HEK293 (cell line): ENCODE measurements at regions not wholly inside any gene's neighbourhood (a gene's known extent, or its start where the extent isn't known, plus 50 kb on each side); places are given as distances from the start of the nearest gene placed in this dataset.

Source experiments
- CTCF ChIA-PET: fragments of 350-600 bp; formaldehyde crosslinking; extraction: SDS; loops from one replicate; lab custom pipeline; 2021; ENCODE audit warnings: antibody characterized with exemption; lab: Yijun Ruan, JAX
- POLR2A ChIA-PET: fragments of 300-600 bp; formaldehyde crosslinking; extraction: SDS; loops from one replicate; lab custom pipeline; 2020; ENCODE audit warnings: antibody characterized with exemption, inconsistent platforms; lab: Yijun Ruan, JAX
- H3K27ac ChIP-seq: fragments of 200-500 bp; sonication (Bioruptor generic); 2 replicates; pipeline ENCODE4 v1.5.1; 2014; ENCODE audit warnings: low read depth, low read length, control low read depth, inconsistent platforms; ENCODE audit errors: extremely low read depth
- H3K36me3 ChIP-seq, 2 experiments: fragments of 200-500 bp in 1 of 2; sonication (Bioruptor generic) in 1 of 2; 1 replicate in 1 of 2; 2 replicates in 1 of 2; pipeline ENCODE4 v1.5.1; 2014 to 2017; ENCODE audit warnings: inconsistent platforms in 2 of 2, low read length in 2 of 2; ENCODE audit not compliant: control insufficient read depth in 2 of 2, insufficient read depth in 1 of 2
- H3K4me1 ChIP-seq: fragments of 200-500 bp; sonication (Bioruptor generic); 2 replicates; pipeline ENCODE4 v1.5.1; 2014; ENCODE audit warnings: mild to moderate bottlenecking, low read length, inconsistent platforms; ENCODE audit not compliant: control insufficient read depth, insufficient read depth
- H3K4me3 ChIP-seq: 2 replicates; pipeline ENCODE4 v1.5.1; 2011; ENCODE audit warnings: low read depth, mild to moderate bottlenecking, control low read depth, low read length, moderate library complexity
- H3K9me3 ChIP-seq: fragments of 200-500 bp; sonication (Bioruptor generic); 2 replicates; pipeline ENCODE4 v1.5.1; 2014; ENCODE audit warnings: low read depth, low read length, inconsistent platforms; ENCODE audit not compliant: control insufficient read depth, insufficient read depth
- GFI1B ChIP-seq: fragments of 450-650 bp; formaldehyde crosslinking; IDR thresholded peaks from 2 replicates; pipeline ENCODE4 v1.5.1; 2016; ENCODE audit warnings: missing biosample characterization, missing genetic modification characterization
- PRDM1 ChIP-seq: fragments of 450-650 bp; formaldehyde crosslinking; IDR thresholded peaks from 2 replicates; pipeline ENCODE4; 2016; ENCODE audit warnings: missing biosample characterization, missing genetic modification characterization
- SCRT2 ChIP-seq: fragments of 450-650 bp; formaldehyde crosslinking; IDR thresholded peaks from 2 replicates; pipeline ENCODE4 v1.5.1; 2016; ENCODE audit warnings: missing biosample characterization, missing genetic modification characterization
- ZBTB17 ChIP-seq: fragments of 450-650 bp; formaldehyde crosslinking; IDR thresholded peaks from 2 replicates; pipeline ENCODE4 v1.5.1; 2016; ENCODE audit warnings: missing biosample characterization, missing genetic modification characterization
- ZBTB6 ChIP-seq: fragments of 450-650 bp; formaldehyde crosslinking; IDR thresholded peaks from 2 replicates; pipeline ENCODE4 v1.5.1; 2017; ENCODE audit warnings: missing biosample characterization, missing genetic modification characterization
- ZNF10 ChIP-seq: fragments of 450-650 bp; formaldehyde crosslinking; IDR thresholded peaks from 2 replicates; pipeline ENCODE4 v1.5.1; 2017; ENCODE audit warnings: missing biosample characterization, missing genetic modification characterization
- ZNF157 ChIP-seq: fragments of 450-650 bp; formaldehyde crosslinking; IDR thresholded peaks from 2 replicates; pipeline ENCODE4 v1.5.1; 2016; ENCODE audit warnings: missing biosample characterization, missing genetic modification characterization
- ZNF23 ChIP-seq: fragments of 450-650 bp; formaldehyde crosslinking; IDR thresholded peaks from 2 replicates; pipeline ENCODE4 v1.5.1; 2016; ENCODE audit warnings: missing biosample characterization, missing genetic modification characterization, borderline replicate concordance
- ZNF292 ChIP-seq: fragments of 450-650 bp; formaldehyde crosslinking; IDR thresholded peaks from 2 replicates; pipeline ENCODE4 v1.5.1; 2016; ENCODE audit warnings: low read depth, missing biosample characterization, missing genetic modification characterization, borderline replicate concordance
- ZNF404 ChIP-seq: fragments of 450-650 bp; formaldehyde crosslinking; IDR thresholded peaks from 2 replicates; pipeline ENCODE4 v1.5.1; 2017; ENCODE audit warnings: missing biosample characterization, missing genetic modification characterization
- ZNF416 ChIP-seq: fragments of 450-650 bp; formaldehyde crosslinking; IDR thresholded peaks from 2 replicates; pipeline ENCODE4 v1.5.1; 2016; ENCODE audit warnings: missing biosample characterization, missing genetic modification characterization
- ZNF423 ChIP-seq: fragments of 450-650 bp; formaldehyde crosslinking; IDR thresholded peaks from 2 replicates; pipeline ENCODE4 v1.5.1; 2016; ENCODE audit warnings: missing biosample characterization, missing genetic modification characterization
- ZNF530 ChIP-seq: fragments of 450-650 bp; formaldehyde crosslinking; IDR thresholded peaks from 2 replicates; pipeline ENCODE4 v1.5.1; 2016; ENCODE audit warnings: low read depth, missing biosample characterization, missing genetic modification characterization
- ZNF548 ChIP-seq: fragments of 450-650 bp; formaldehyde crosslinking; IDR thresholded peaks from 2 replicates; pipeline ENCODE4 v1.5.1; 2016; ENCODE audit warnings: missing biosample characterization, missing genetic modification characterization
- ZNF571 ChIP-seq: fragments of 450-650 bp; formaldehyde crosslinking; IDR thresholded peaks from 2 replicates; pipeline ENCODE4 v1.5.0; 2017; ENCODE audit warnings: missing biosample characterization, missing genetic modification characterization
- ZNF785 ChIP-seq: fragments of 450-650 bp; formaldehyde crosslinking; IDR thresholded peaks from 2 replicates; pipeline ENCODE4 v1.5.1; 2016; ENCODE audit warnings: missing biosample characterization, missing genetic modification characterization
- ZNF792 ChIP-seq: fragments of 450-650 bp; formaldehyde crosslinking; IDR thresholded peaks from 2 replicates; pipeline ENCODE4 v1.5.1; 2016; ENCODE audit warnings: missing biosample characterization, missing genetic modification characterization
- ZNF830 ChIP-seq: fragments of 450-650 bp; IDR thresholded peaks from 2 replicates; pipeline ENCODE4 v1.5.0; 2018; ENCODE audit warnings: missing biosample characterization, missing genetic modification characterization, low read depth, mild to moderate bottlenecking, moderate library complexity
- TF ChIP-seq, protein P1 (sequence below): fragments of 450-650 bp; formaldehyde crosslinking; IDR thresholded peaks from 2 replicates; pipeline ENCODE4 v1.5.1; 2016; ENCODE audit warnings: missing biosample characterization, missing genetic modification characterization
- TF ChIP-seq, protein P2 (sequence below): fragments of 450-650 bp; formaldehyde crosslinking; IDR thresholded peaks from 2 replicates; pipeline ENCODE4 v1.5.1; 2017; ENCODE audit warnings: missing biosample characterization, missing genetic modification characterization

- no peak for TF ChIP-seq ZBTB6
- TF ChIP-seq ZNF571, result no peak
- no peak for TF ChIP-seq GFI1B (tag by site-specific recombination)
Measured at GRCh38 chr6:25025248-25025918, 89.6 kb upstream of the RIPOR2 start (continued).

DNA sequence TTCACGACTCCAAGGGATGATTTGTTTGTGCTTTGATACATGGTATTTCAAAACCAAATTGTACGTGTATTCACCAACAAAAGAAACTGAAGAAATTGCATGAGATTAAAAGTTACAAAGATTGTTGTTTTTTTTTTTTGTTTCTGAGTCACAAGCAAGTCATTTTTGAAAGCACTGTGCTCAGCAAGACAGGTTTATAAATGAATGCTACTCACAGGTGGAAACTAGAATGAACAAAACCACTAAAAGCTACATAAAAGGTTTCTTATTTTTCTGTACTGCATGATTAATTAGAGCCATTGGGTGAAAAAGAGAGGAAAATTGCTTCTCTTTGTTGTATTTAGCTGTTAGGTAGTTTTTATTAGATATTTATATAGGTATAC lies 90.2 kb upstream of the RIPOR2 start:
- H3K27ac ChIP-seq, result no peak overlapping the region
- TF ChIP-seq SCRT2 (tag by site-specific recombination), result no peak
- TF ChIP-seq ZNF23 (tag by site-specific recombination), result no peak
- TF ChIP-seq, protein P1, sequence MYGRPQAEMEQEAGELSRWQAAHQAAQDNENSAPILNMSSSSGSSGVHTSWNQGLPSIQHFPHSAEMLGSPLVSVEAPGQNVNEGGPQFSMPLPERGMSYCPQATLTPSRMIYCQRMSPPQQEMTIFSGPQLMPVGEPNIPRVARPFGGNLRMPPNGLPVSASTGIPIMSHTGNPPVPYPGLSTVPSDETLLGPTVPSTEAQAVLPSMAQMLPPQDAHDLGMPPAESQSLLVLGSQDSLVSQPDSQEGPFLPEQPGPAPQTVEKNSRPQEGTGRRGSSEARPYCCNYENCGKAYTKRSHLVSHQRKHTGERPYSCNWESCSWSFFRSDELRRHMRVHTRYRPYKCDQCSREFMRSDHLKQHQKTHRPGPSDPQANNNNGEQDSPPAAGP, result no peak
- no peak for TF ChIP-seq ZNF792 (tag by site-specific recombination)
- no peak for TF ChIP-seq ZNF157 (tag by site-specific recombination)
- TF ChIP-seq PRDM1, result no peak
- no peak for TF ChIP-seq ZNF423 (tag by site-specific recombination)
- TF ChIP-seq, protein P2, sequence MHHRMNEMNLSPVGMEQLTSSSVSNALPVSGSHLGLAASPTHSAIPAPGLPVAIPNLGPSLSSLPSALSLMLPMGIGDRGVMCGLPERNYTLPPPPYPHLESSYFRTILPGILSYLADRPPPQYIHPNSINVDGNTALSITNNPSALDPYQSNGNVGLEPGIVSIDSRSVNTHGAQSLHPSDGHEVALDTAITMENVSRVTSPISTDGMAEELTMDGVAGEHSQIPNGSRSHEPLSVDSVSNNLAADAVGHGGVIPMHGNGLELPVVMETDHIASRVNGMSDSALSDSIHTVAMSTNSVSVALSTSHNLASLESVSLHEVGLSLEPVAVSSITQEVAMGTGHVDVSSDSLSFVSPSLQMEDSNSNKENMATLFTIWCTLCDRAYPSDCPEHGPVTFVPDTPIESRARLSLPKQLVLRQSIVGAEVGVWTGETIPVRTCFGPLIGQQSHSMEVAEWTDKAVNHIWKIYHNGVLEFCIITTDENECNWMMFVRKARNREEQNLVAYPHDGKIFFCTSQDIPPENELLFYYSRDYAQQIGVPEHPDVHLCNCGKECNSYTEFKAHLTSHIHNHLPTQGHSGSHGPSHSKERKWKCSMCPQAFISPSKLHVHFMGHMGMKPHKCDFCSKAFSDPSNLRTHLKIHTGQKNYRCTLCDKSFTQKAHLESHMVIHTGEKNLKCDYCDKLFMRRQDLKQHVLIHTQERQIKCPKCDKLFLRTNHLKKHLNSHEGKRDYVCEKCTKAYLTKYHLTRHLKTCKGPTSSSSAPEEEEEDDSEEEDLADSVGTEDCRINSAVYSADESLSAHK (tag by site-specific recombination), result no peak
- TF ChIP-seq ZNF785 (tag by site-specific recombination), result no peak
- no peak for TF ChIP-seq ZNF416 (tag by site-specific recombination)
- no peak for TF ChIP-seq ZNF548 (tag by site-specific recombination)
- no peaks in the 10 kb centered on the region for H3K4me1 ChIP-seq
- no peak overlapping the region for H3K4me3 ChIP-seq
- ChIA-PET POLR2A (interaction anchor here (0.7 kb wide), 1 partner anchor 713 kb away, joined by 3 read pairs; no protein-coding TSS in a partner anchor), CTCF (interaction anchor here (0.6 to 5.2 kb wide), 11 partner anchors 8 to 1350 kb away, joined by 3 to 25 read pairs (median 5); no protein-coding TSS in a partner anchor)
- H3K9me3 ChIP-seq, result no peaks in the 10 kb centered on the region
- H3K36me3 ChIP-seq, result no peaks in the 10 kb centered on the region

GRCh38 chr6:25026723-25027122 lies 91.0 kb upstream of the RIPOR2 start:
- TF ChIP-seq ZNF404 (tag by site-specific recombination) (no peak), ZNF830 (no peak), ZNF292 (tag by site-specific recombination) (no peak), ZNF530 (tag by site-specific recombination) (no peak), ZNF10 (tag by site-specific recombination) (no peak), ZBTB17 (tag by site-specific recombination) (no peak)
- Histone ChIP-seq H3K36me3 (no peaks in the 10 kb centered on the region), H3K4me3 (no peak overlapping the region), H3K4me1 (no peaks in the 10 kb centered on the region), H3K27ac (no peak overlapping the region), H3K9me3 (no peaks in the 10 kb centered on the region)
- POLR2A ChIA-PET, result no interaction called here
- CTCF ChIA-PET, result interaction anchor here (0.9 to 5.2 kb wide), 9 partner anchors 9 to 446 kb away, joined by 3 to 25 read pairs (median 7); no protein-coding TSS in a partner anchor
